Thoracic aorta (tissue), 2 donors: ENCODE measurements at regions not wholly inside any gene's neighbourhood (a gene's known extent, or its start where the extent isn't known, plus 50 kb on each side); places are given as distances from the start of the nearest gene placed in this dataset.

Experiments
- ATAC-seq: fragments of 150-250 bp; one replicate; pipeline ENCODE4 v1.8.0; 2017; ENCODE audit warnings: low read depth; ENCODE audit not compliant: insufficient number of reproducible peaks, low FRiP score
- DNase-seq: peaks from one replicate; pipeline ENCODE4 v3.0.0-alpha.2; 2020; ENCODE audit warnings: low spot score
- H3K27ac ChIP-seq, 2 donors: fragments of 200-600 bp; sonication (generic); 1 replicate in 1 of 2; 2 replicates in 1 of 2; pipeline ENCODE4 v1.5.1; 2016; ENCODE audit warnings: mild to moderate bottlenecking in 2 of 2, moderate library complexity in 2 of 2
- H3K27me3 ChIP-seq: fragments of 200-600 bp; sonication (generic); replicated peaks from 2 replicates; pipeline ENCODE4 v1.6.0; 2016; ENCODE audit warnings: mild to moderate bottlenecking; ENCODE audit not compliant: insufficient read depth
- H3K36me3 ChIP-seq: fragments of 200-600 bp; sonication (generic); one replicate; pipeline ENCODE4 v1.5.1; 2016
- H3K4me1 ChIP-seq, 2 donors: fragments of 200-600 bp; sonication (generic); 1 replicate in 1 of 2; 2 replicates in 1 of 2; pipeline versions ENCODE4 v1.5.1 to v1.6.0; 2016; ENCODE audit warnings: low read depth in 2 of 2, mild to moderate bottlenecking in 1 of 2; ENCODE audit not compliant: control insufficient read depth in 1 of 2
- H3K4me3 ChIP-seq: fragments of 200-600 bp; sonication (generic); 2 replicates; pipeline ENCODE4 v1.5.1; 2016; ENCODE audit warnings: mild to moderate bottlenecking
- H3K9me3 ChIP-seq: fragments of 200-600 bp; sonication (generic); 2 replicates; pipeline ENCODE4 v1.5.1; 2016
- TF ChIP-seq, protein P1 (sequence below): fragments of 200-600 bp; sonication (generic); IDR thresholded peaks from one replicate; pipeline ENCODE4 v1.5.1; 2019; ENCODE audit warnings: antibody characterized with exemption

DNA sequence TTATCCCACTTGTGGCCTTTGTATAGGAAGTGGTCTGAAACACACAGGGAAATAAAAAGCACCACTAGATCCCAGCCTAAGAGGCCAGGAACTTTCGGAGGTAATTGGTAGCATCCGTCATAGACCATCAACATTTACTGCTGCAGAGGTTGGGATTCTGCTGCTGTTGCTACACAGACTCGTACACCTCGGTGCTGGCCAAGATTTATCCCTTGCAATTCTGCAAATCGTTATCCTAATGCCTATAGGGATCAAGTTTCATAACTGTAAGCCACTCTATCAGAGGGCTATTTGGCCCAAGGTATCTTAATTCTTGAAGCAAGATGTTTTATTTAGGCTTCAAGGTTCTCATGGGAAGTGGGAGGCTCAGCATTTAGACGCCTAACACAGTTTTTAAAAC is 913.6 kb downstream of the GALC start:
- Histone ChIP-seq H3K36me3 (no peaks in the 10 kb centered on the region), H3K27ac (no peak overlapping the region), H3K9me3 (no peaks in the 10 kb centered on the region), H3K27me3 (no peaks in the 10 kb centered on the region), H3K4me1 (no peaks in the 10 kb centered on the region), H3K4me3 (no peak overlapping the region)
- TF ChIP-seq, protein P1, sequence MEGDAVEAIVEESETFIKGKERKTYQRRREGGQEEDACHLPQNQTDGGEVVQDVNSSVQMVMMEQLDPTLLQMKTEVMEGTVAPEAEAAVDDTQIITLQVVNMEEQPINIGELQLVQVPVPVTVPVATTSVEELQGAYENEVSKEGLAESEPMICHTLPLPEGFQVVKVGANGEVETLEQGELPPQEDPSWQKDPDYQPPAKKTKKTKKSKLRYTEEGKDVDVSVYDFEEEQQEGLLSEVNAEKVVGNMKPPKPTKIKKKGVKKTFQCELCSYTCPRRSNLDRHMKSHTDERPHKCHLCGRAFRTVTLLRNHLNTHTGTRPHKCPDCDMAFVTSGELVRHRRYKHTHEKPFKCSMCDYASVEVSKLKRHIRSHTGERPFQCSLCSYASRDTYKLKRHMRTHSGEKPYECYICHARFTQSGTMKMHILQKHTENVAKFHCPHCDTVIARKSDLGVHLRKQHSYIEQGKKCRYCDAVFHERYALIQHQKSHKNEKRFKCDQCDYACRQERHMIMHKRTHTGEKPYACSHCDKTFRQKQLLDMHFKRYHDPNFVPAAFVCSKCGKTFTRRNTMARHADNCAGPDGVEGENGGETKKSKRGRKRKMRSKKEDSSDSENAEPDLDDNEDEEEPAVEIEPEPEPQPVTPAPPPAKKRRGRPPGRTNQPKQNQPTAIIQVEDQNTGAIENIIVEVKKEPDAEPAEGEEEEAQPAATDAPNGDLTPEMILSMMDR = no peak
- no peak for DNase-seq
- no peak for ATAC-seq

DNA sequence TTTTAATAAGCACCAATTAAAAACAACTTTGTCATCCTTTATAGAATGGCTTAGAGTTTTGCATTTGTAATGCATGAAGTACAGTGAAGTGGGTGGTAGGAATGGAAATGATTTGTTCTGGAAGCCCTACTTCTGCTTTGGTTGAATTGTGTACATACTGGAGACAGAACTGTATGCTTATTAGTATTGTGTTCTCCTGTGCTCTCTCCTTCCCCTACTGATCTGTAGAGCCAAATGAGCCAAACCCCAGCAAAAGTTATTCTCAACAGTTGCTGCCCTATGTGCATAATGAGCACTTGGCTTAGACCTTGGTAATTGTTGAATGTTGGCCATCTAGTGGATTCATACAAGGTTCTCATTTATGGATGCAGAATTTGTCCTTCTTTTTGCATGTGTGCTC is 916.1 kb downstream of the GALC start:
- H3K27ac ChIP-seq = no peak overlapping the region
- H3K27me3 ChIP-seq = no peaks in the 10 kb centered on the region
- H3K4me3 ChIP-seq = no peak overlapping the region
- H3K9me3 ChIP-seq = no peaks in the 10 kb centered on the region
- H3K36me3 ChIP-seq = no peaks in the 10 kb centered on the region
- ATAC-seq = no peak
- TF ChIP-seq, protein P1 = no peak
- no peak for DNase-seq
- H3K4me1 ChIP-seq = no peaks in the 10 kb centered on the region

DNA sequence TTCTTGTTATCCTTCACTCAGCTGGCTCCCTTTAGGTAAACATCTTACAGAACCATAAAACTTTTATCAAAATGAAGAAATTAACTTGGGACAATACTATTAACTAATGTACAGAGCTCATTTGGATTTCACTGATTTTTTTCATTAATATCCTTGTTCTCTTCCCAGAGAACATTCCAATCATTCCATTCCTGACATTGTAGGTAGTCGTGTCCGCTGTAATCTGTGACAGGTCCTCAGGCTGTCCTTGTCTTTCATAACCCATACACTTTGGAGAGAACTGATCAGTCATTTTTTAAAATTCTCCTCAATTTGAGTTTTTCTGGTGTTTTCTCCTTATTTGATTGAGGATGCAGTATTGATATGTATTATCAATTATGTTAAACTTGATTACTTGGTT is 916.8 kb downstream of the GALC start:
- H3K9me3 ChIP-seq = no peaks in the 10 kb centered on the region
- TF ChIP-seq, protein P1 = no peak
- H3K36me3 ChIP-seq = no peaks in the 10 kb centered on the region
- no peaks in the 10 kb centered on the region for H3K27me3 ChIP-seq
- H3K27ac ChIP-seq = no peak overlapping the region
- ATAC-seq (no peak), DNase-seq (no peak)
- H3K4me3 ChIP-seq = no peak overlapping the region
- no peaks in the 10 kb centered on the region for H3K4me1 ChIP-seq

DNA sequence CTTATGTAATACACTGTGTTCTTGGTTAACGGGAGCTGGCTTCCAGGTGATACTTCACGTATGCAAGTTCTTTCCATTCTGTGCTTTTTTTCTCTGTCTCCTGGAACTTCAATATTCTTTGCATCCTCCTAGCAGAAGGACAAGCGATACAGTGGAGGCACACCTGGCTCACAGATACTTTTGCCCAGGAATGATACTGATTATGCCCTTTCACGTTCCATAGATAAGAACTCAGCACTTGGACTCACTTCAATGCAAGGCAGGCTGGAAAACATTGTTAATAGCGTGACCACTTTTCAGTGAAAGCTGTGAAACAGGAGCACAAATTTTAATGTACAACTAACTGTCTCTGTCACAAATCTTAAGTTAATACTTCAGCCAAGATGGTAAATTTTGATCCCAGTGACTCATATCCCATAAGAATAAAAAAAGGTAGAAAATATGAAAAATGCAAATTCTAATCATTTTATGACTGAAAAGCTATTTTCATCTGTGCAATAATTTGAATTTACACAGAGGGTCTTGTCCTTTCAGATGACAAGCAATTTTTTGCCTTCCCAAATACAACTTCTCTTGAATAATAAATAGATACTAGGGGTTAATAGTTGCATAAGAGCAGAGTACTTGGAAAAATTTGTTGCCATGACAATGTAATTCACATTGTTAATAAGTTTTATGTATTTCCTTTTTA is 919.0 kb downstream of the GALC start:
- H3K27me3 ChIP-seq = no peaks in the 10 kb centered on the region
- TF ChIP-seq, protein P1 = no peak
- H3K36me3 ChIP-seq = no peaks in the 10 kb centered on the region
- H3K9me3 ChIP-seq = no peaks in the 10 kb centered on the region
- no peak for DNase-seq
- H3K27ac ChIP-seq = no peak overlapping the region
- no peaks in the 10 kb centered on the region for H3K4me1 ChIP-seq
- no peak for ATAC-seq
- H3K4me3 ChIP-seq = no peak overlapping the region

DNA sequence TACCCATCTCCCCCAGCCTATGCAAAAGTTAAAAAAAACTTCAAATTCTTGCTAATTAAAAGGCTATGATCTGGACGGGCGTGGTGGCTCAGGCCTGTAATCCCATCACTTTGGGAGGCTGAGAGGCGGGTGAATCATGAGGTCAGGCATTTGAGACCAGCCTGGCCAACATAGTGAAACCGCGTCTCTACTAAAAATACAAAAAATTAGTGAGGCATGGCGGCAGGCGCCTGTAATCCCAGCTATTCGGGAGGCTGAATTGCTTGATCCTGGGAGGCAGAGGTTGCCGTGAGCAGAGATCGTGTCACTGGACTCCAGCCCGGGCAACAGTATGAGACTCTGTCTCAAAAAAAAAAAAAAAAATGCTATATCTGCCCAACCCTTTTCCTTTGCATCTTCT is 925.4 kb downstream of the GALC start:
- no peaks in the 10 kb centered on the region for H3K4me1 ChIP-seq
- no peaks in the 10 kb centered on the region for H3K36me3 ChIP-seq
- no peak overlapping the region for H3K27ac ChIP-seq
- H3K27me3 ChIP-seq = no peaks in the 10 kb centered on the region
- H3K9me3 ChIP-seq = no peaks in the 10 kb centered on the region
- no peak for ATAC-seq
- TF ChIP-seq, protein P1 = no peak
- no peak overlapping the region for H3K4me3 ChIP-seq
- no peak for DNase-seq
